ENCODE measurements at regions not wholly inside any gene's neighbourhood (a gene's known extent, or its start where the extent isn't known, plus 50 kb on each side); places are given as distances from the start of the nearest gene placed in this dataset.
"Not testable (repeated sequence)": the region's sequence is repeated elsewhere in the genome, so short reads cannot be mapped to it uniquely, and the experiment has no call there.

GRCh38 chr5:97980291-97980690 lies 793.2 kb upstream of the RGMB start:
- in situ Hi-C loops (cut with HindIII; ENCODE audit: low pct_unique_long_range_greater_than_20kb, low sequenced_read_pairs): no loop called here
- no peak for DNase-seq (ENCODE audit: low read depth, low spot score)

GRCh38 chr5:97986069-97986468 lies 787.4 kb upstream of the RGMB start:
- in situ Hi-C loops (cut with HindIII; ENCODE audit: low pct_unique_long_range_greater_than_20kb, low sequenced_read_pairs): no loop called here
- DNase-seq (ENCODE audit: low read depth, low spot score): no peak

GRCh38 chr5:97991236-97991635 lies 782.2 kb upstream of the RGMB start:
- in situ Hi-C loops (cut with HindIII; ENCODE audit: low pct_unique_long_range_greater_than_20kb, low sequenced_read_pairs): no loop called here
- DNase-seq (ENCODE audit: low read depth, low spot score): no peak

GRCh38 chr5:97998941-97999340 lies 774.5 kb upstream of the RGMB start:
- DNase-seq (ENCODE audit: low read depth, low spot score): no peak
- in situ Hi-C loops (cut with HindIII; ENCODE audit: low pct_unique_long_range_greater_than_20kb, low sequenced_read_pairs): no loop called here

- in situ Hi-C loops (cut with HindIII; ENCODE audit: low pct_unique_long_range_greater_than_20kb, low sequenced_read_pairs): no loop called here
- DNase-seq (ENCODE audit: low read depth, low spot score): no peak
Measured at GRCh38 chr5:98004463-98004862, 769.0 kb upstream of the RGMB start.

DNA sequence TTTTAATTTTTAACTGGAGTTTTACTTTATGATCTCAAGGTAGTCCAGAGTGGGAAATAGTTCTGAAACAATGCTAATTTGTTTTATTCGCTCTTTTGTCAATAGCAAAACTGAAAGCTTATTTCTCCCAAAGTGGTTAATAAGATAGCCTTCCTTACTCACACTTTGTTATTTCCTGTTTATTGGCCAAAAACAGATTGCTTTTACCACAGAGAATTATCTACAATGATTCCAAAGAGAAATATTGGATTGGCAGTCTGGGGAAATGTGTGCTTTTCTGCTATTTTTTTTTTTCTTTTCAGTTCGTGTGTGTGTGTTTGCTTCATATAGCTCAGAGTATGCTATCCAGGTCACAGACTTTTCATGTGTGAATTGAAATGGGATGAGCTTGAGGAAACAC lies 756.7 kb upstream of the RGMB start:
- in situ Hi-C loops (cut with HindIII; ENCODE audit: low pct_unique_long_range_greater_than_20kb, low sequenced_read_pairs): no loop called here
- DNase-seq (ENCODE audit: low read depth, low spot score): no peak

DNA sequence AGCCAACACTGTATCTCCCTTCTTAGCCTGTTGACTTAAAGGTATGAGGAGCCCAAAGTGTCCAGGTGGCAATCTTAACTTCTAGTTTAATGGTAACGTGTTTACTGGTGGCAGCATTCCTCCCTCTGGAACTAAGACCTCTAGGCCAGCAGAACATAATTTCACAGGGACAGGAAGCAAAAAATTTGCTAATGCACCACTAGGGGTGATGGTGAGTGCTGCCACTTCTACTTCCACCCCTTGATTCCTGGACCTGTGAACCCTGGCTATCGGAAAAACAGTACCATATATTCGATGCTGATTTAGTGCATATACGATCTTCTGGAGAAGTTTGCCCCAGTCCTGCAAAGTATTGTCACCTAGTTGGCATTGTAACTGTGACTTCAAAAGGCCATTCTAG lies 743.2 kb upstream of the RGMB start:
- not testable (repeated sequence) for DNase-seq (ENCODE audit: low read depth, low spot score)

DNA sequence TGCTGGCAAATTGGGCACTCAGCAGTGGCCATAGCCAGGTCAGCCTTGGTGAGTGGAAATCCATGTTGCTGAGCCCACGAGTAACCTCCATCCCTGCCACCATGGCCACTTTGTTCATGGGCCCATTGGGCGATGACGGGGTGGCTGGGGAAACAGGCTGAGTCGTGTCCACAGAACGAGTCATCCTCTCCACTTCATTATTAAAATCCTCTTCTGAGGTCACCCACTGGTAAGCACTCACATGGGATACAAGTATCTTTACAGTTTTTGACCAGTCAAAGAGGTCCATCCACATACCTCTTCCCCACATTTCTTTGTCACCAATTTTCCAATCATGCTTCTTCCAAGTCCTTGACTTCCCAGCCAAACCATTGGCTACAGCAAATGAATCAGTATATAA lies 742.4 kb upstream of the RGMB start:
- in situ Hi-C loops (cut with HindIII; ENCODE audit: low pct_unique_long_range_greater_than_20kb, low sequenced_read_pairs): not testable (repeated sequence)

More for the DNA sequence above, 743.2 kb upstream of the RGMB start:
- in situ Hi-C loops (cut with HindIII; ENCODE audit: low pct_unique_long_range_greater_than_20kb, low sequenced_read_pairs): not testable (repeated sequence)

GRCh38 chr5:98031496-98031895 lies 742.0 kb upstream of the RGMB start:
- in situ Hi-C loops (cut with HindIII; ENCODE audit: low pct_unique_long_range_greater_than_20kb, low sequenced_read_pairs): no loop called here

More for the DNA sequence above, 742.4 kb upstream of the RGMB start:
- DNase-seq (ENCODE audit: low read depth, low spot score): not testable (repeated sequence)

GRCh38 chr5:98031926-98032325 lies 741.5 kb upstream of the RGMB start:
- no peak for DNase-seq (ENCODE audit: low read depth, low spot score)
- in situ Hi-C loops (cut with HindIII; ENCODE audit: low pct_unique_long_range_greater_than_20kb, low sequenced_read_pairs): no loop called here

More at GRCh38 chr5:98031496-98031895, 742.0 kb upstream of the RGMB start:
- no peak for DNase-seq (ENCODE audit: low read depth, low spot score)

- no peak for DNase-seq (ENCODE audit: low read depth, low spot score)
- in situ Hi-C loops (cut with HindIII; ENCODE audit: low pct_unique_long_range_greater_than_20kb, low sequenced_read_pairs): no loop called here
Measured at GRCh38 chr5:98041661-98042060, 731.8 kb upstream of the RGMB start.

- in situ Hi-C loops (cut with HindIII; ENCODE audit: low pct_unique_long_range_greater_than_20kb, low sequenced_read_pairs): no loop called here
- DNase-seq (ENCODE audit: low read depth, low spot score): no peak
Measured at GRCh38 chr5:98042521-98042920, 730.9 kb upstream of the RGMB start.

DNA sequence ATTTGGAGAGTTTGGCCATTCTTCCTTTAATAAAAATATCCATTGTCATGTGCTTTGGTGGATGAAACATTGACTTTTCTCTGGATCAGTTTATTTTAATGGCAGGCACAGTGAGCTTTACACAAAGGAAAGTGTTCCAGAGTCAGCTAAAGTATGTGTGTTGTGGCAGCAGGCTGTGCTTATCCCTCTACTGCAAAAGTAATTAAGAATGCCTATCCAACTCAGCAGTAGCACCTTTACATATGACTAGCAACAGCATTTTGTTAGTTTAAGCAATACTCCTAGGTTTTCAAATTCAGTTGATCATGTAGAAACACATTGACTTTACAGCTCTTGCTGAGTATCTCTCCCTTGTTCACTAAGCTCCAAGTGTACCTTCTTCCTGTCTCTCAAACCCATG lies 730.5 kb upstream of the RGMB start:
- DNase-seq (ENCODE audit: low read depth, low spot score): no peak
- in situ Hi-C loops (cut with HindIII; ENCODE audit: low pct_unique_long_range_greater_than_20kb, low sequenced_read_pairs): no loop called here

- in situ Hi-C loops (cut with HindIII; ENCODE audit: low pct_unique_long_range_greater_than_20kb, low sequenced_read_pairs): no loop called here
- no peak for DNase-seq (ENCODE audit: low read depth, low spot score)
Measured at GRCh38 chr5:98050583-98050982, 722.9 kb upstream of the RGMB start.

DNA sequence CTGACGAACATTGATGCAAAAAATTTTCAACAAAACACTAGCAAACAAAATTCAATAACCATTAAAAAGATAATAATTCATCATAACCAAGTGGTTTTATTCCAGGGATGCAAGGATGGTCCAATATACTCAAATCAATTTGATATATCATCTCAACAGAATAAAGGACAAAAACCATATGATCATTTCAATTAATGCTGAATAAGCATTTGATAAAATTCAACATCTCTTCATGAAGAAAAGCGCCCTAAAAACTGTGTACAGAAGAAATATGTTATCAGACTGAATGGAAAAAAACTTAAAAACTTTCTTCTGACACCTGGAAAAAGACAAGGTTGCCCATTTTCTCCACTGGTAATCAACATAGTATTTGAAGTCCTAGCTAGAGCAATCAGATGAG lies 720.3 kb upstream of the RGMB start:
- in situ Hi-C loops (cut with HindIII; ENCODE audit: low pct_unique_long_range_greater_than_20kb, low sequenced_read_pairs): no loop called here
- DNase-seq (ENCODE audit: low read depth, low spot score): no peak

DNA sequence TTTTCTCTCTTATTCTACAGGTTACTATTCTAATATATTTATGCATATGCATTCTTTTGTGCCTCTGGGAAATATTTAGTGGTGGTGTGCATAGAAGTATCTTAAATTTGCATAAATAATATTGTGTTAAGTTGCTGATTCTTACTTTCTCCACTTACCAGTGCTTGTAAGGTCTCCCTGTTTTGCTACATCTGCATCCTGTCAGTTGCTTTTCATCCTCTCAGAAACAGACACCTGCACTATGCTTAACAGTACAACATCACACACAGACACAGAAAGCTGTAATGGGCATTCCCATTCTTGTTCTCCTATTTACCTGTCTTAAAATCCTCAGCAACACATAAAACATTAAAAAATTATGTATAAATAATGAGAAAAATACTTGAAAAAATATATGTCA lies 713.3 kb upstream of the RGMB start:
- in situ Hi-C loops (cut with HindIII; ENCODE audit: low pct_unique_long_range_greater_than_20kb, low sequenced_read_pairs): no loop called here
- DNase-seq (ENCODE audit: low read depth, low spot score): no peak

DNA sequence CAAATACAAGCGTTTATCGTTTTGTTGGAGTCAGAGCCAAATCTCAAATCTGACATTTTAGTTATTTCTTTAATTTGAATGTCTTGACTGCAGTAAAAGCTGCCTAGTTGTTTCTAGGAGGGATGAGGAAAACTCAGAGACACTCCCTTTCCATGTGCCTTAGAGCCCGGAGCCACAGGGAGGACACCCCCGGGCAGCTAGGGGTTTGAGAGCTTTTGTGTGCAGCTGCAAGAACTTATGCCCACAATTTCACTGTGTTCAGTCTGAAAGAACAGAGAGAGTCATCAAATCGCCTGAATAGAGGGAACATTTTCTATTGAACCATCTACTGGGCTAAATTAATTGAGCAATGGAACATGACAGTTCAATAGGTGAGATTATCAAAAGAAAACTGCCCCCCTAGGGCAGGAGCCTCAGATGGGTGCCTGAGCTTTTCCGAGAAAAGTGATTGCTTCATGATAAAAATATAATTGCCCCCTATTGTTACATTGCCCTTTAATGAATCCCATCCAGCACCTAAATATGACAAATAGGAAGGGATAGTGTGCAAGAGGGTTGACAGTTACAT lies 709.3 kb upstream of the RGMB start:
- in situ Hi-C loops (cut with HindIII; ENCODE audit: low pct_unique_long_range_greater_than_20kb, low sequenced_read_pairs): no loop called here
- DNase-seq (ENCODE audit: low read depth, low spot score): no peak

GRCh38 chr5:98065261-98065909 lies 708.1 kb upstream of the RGMB start:
- DNase-seq (ENCODE audit: low read depth, low spot score): no peak

DNA sequence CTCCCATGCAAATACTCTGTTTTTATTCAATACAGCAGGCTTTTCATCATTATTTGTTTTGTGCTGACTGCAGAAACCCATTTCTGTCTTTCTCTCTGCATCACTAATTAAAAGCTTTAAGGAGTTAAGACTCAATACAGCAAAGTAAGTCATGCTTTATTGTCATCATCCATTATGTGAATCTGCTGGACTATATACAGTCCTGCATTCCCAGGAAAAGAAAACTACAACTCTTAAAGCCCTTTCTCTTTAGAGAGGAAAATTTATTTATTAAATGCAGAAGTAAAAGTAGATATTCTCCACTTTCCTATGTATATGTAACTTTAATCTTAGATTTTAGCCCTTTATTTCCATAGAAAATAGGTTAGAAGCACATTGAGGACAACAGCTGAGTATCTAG lies 706.6 kb upstream of the RGMB start:
- in situ Hi-C loops (cut with HindIII; ENCODE audit: low pct_unique_long_range_greater_than_20kb, low sequenced_read_pairs): no loop called here

More at GRCh38 chr5:98065261-98065909, 708.1 kb upstream of the RGMB start:
- in situ Hi-C loops (cut with HindIII; ENCODE audit: low pct_unique_long_range_greater_than_20kb, low sequenced_read_pairs): no loop called here

More for the DNA sequence above, 706.6 kb upstream of the RGMB start:
- no peak for DNase-seq (ENCODE audit: low read depth, low spot score)

Measured in SK-MEL-5 (cell line).